ENCODE measurements at regions not wholly inside any gene's neighbourhood (a gene's known extent, or its start where the extent isn't known, plus 50 kb on each side); places are given as distances from the start of the nearest gene placed in this dataset.

DNA sequence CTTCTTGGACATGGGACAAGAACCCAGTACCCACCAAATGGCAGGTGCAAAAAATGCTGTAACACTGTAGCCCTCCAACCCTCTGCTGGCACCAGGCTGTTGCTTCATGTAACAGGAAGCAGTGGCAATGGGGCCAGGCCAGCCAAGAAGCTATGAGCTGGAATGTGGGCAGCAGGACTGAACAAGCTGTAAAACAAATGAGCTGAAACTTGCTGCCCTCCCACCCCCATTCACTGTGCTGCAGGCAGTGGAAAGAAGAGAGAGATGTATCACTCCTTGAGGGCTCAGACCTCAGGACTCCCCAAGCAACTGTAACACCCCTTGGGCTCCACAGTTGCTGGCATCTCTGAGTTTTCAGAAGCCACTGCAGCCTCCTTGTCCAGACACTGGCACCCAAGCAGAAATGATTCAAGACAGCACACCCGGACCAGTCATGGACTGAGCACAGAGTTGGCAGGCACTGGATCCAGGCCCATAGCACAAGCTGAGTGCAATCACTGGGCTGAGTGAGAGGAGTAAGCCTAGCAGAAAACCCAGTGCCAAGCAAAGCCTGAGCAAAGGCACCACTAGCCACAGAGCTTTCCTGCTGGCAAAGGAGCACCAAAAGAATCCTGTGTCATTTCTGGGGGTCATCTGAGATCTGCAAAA is 321.4 kb upstream of the CXADR start (continued):
- TF ChIP-seq, protein P1, sequence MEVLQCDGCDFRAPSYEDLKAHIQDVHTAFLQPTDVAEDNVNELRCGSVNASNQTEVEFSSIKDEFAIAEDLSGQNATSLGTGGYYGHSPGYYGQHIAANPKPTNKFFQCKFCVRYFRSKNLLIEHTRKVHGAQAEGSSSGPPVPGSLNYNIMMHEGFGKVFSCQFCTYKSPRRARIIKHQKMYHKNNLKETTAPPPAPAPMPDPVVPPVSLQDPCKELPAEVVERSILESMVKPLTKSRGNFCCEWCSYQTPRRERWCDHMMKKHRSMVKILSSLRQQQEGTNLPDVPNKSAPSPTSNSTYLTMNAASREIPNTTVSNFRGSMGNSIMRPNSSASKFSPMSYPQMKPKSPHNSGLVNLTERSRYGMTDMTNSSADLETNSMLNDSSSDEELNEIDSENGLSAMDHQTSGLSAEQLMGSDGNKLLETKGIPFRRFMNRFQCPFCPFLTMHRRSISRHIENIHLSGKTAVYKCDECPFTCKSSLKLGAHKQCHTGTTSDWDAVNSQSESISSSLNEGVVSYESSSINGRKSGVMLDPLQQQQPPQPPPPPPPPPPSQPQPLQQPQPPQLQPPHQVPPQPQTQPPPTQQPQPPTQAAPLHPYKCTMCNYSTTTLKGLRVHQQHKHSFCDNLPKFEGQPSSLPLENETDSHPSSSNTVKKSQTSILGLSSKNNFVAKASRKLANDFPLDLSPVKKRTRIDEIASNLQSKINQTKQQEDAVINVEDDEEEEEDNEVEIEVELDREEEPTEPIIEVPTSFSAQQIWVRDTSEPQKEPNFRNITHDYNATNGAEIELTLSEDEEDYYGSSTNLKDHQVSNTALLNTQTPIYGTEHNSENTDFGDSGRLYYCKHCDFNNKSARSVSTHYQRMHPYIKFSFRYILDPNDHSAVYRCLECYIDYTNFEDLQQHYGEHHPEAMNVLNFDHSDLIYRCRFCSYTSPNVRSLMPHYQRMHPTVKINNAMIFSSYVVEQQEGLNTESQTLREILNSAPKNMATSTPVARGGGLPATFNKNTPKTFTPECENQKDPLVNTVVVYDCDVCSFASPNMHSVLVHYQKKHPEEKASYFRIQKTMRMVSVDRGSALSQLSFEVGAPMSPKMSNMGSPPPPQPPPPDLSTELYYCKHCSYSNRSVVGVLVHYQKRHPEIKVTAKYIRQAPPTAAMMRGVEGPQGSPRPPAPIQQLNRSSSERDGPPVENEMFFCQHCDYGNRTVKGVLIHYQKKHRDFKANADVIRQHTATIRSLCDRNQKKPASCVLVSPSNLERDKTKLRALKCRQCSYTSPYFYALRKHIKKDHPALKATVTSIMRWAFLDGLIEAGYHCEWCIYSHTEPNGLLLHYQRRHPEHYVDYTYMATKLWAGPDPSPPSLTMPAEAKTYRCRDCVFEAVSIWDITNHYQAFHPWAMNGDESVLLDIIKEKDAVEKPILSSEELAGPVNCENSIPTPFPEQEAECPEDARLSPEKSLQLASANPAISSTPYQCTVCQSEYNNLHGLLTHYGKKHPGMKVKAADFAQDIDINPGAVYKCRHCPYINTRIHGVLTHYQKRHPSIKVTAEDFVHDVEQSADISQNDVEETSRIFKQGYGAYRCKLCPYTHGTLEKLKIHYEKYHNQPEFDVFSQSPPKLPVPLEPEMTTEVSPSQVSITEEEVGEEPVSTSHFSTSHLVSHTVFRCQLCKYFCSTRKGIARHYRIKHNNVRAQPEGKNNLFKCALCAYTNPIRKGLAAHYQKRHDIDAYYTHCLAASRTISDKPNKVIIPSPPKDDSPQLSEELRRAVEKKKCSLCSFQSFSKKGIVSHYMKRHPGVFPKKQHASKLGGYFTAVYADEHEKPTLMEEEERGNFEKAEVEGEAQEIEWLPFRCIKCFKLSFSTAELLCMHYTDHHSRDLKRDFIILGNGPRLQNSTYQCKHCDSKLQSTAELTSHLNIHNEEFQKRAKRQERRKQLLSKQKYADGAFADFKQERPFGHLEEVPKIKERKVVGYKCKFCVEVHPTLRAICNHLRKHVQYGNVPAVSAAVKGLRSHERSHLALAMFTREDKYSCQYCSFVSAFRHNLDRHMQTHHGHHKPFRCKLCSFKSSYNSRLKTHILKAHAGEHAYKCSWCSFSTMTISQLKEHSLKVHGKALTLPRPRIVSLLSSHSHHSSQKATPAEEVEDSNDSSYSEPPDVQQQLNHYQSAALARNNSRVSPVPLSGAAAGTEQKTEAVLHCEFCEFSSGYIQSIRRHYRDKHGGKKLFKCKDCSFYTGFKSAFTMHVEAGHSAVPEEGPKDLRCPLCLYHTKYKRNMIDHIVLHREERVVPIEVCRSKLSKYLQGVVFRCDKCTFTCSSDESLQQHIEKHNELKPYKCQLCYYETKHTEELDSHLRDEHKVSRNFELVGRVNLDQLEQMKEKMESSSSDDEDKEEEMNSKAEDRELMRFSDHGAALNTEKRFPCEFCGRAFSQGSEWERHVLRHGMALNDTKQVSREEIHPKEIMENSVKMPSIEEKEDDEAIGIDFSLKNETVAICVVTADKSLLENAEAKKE (CRISPR knock-in tag; IDR thresholded peaks at IDR 0.05), result no peak
- no peak for TF ChIP-seq NANOG (IDR thresholded peaks at IDR 0.05; ENCODE audit: borderline replicate concordance)

DNA sequence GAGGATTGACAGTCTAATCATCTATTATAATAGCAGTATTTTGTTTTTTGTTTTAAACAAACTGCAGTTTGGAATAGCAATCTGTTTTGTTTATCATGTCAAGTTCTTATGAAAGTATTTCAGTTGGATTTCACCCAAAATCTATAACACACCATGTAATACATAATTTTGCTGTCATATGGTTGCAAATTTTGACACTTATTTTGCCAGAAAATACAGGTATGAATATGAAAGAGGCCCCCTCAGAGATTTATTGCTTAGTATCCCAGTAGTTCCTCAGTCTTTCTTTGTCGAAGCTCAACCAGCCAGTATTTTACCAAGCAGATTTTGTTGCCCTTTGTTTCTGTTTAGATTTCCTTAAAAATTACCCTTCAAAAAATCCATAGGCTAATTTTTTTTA is 317.5 kb upstream of the CXADR start:
- Histone ChIP-seq H3K4me1 (ENCODE audit: insufficient read depth) (no peaks in the 10 kb centered on the region), H4K20me1 (replicated peaks; ENCODE audit: insufficient read depth) (no peaks in the 10 kb centered on the region), H3F3A (replicated peaks; ENCODE audit: low read depth) (no peaks in the 10 kb centered on the region), H3K79me2 (replicated peaks; ENCODE audit: insufficient read depth) (no peaks in the 10 kb centered on the region), H3K27ac (ENCODE audit: low read depth) (no peak overlapping the region), H3K36me3 (ENCODE audit: insufficient read depth) (no peaks in the 10 kb centered on the region), H2AFZ (no peak overlapping the region), H3K9me2 (ENCODE audit: insufficient read depth) (0 out of 2 replicates have a peak, but pooled peaks cover 3% of the 10 kb centered on the region), H3K4me2 (no peak overlapping the region), H3K4me3 (no peak overlapping the region), H3K27me3 (ENCODE audit: insufficient read depth) (no peaks in the 10 kb centered on the region)
- Mint-ChIP-seq H3K27ac (no peak overlapping the region), H3K27me3 (ENCODE audit: insufficient read depth, low read depth, poor library complexity) (peaks cover 1% of the 10 kb centered on the region), H3K36me3 (ENCODE audit: low read depth) (peaks cover 25% of the 10 kb centered on the region), H3K4me1 (peaks cover 2% of the 10 kb centered on the region; the same call in 2 of the 3 replicates), H3K9me3 (peaks cover 38% of the 10 kb centered on the region), H3K4me3 (no peak overlapping the region)
- TF ChIP-seq, protein P2, sequence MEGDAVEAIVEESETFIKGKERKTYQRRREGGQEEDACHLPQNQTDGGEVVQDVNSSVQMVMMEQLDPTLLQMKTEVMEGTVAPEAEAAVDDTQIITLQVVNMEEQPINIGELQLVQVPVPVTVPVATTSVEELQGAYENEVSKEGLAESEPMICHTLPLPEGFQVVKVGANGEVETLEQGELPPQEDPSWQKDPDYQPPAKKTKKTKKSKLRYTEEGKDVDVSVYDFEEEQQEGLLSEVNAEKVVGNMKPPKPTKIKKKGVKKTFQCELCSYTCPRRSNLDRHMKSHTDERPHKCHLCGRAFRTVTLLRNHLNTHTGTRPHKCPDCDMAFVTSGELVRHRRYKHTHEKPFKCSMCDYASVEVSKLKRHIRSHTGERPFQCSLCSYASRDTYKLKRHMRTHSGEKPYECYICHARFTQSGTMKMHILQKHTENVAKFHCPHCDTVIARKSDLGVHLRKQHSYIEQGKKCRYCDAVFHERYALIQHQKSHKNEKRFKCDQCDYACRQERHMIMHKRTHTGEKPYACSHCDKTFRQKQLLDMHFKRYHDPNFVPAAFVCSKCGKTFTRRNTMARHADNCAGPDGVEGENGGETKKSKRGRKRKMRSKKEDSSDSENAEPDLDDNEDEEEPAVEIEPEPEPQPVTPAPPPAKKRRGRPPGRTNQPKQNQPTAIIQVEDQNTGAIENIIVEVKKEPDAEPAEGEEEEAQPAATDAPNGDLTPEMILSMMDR (conservative IDR thresholded peaks at IDR 0.05; ENCODE audit: low read depth in 2 of 2), result no peak
- no peak for TF ChIP-seq NANOG (IDR thresholded peaks at IDR 0.05; ENCODE audit: borderline replicate concordance)
- TF ChIP-seq, protein P3, sequence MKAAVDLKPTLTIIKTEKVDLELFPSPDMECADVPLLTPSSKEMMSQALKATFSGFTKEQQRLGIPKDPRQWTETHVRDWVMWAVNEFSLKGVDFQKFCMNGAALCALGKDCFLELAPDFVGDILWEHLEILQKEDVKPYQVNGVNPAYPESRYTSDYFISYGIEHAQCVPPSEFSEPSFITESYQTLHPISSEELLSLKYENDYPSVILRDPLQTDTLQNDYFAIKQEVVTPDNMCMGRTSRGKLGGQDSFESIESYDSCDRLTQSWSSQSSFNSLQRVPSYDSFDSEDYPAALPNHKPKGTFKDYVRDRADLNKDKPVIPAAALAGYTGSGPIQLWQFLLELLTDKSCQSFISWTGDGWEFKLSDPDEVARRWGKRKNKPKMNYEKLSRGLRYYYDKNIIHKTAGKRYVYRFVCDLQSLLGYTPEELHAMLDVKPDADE (IDR thresholded peaks at IDR 0.05), result no peak
- TF ChIP-seq CREB1 (CRISPR knock-in tag; IDR thresholded peaks at IDR 0.05; ENCODE audit: low read depth), result no peak
- no peak for TF ChIP-seq EZH2phosphoT487 (IDR thresholded peaks at IDR 0.05; ENCODE audit: unreplicated experiment)
- DNase-seq (ENCODE audit: low spot score), result no peak
- ATAC-seq, result no peak

Measured in GM23338 (cell line).